ENCODE measurements at regions not wholly inside any gene's neighbourhood (a gene's known extent, or its start where the extent isn't known, plus 50 kb on each side); places are given as distances from the start of the nearest gene placed in this dataset.

- TF ChIP-seq CTCF (IDR thresholded peaks at IDR 0.05 in 2 of 3, conservative IDR thresholded peaks at IDR 0.05 in 1 of 3; ENCODE audit: borderline replicate concordance in 1 of 3, insufficient read depth in 1 of 3, low read depth in 2 of 3, low read length in 2 of 3) (no peak), YY1 (IDR thresholded peaks at IDR 0.05; ENCODE audit: extremely low read depth, insufficient replicate concordance, low read depth, low read length) (no peak), POLR2AphosphoS5 (IDR thresholded peaks at IDR 0.05; ENCODE audit: low read depth, low read length) (no peak), POLR2A (IDR thresholded peaks at IDR 0.05; ENCODE audit: borderline replicate concordance, extremely low read depth, insufficient read depth, insufficient read length) (no peak), FOSL1 (IDR thresholded peaks at IDR 0.05; ENCODE audit: low read depth) (no peak)
Measured at GRCh38 chr6:9040718-9041117, 605.4 kb upstream of the SLC35B3 start.
